Astrocyte (in vitro differentiated cells and primary cell): ENCODE measurements at regions not wholly inside any gene's neighbourhood (a gene's known extent, or its start where the extent isn't known, plus 50 kb on each side); places are given as distances from the start of the nearest gene placed in this dataset.

Experiments
- DNase-seq: peaks from one replicate; pipeline ENCODE4 v3.0.0-alpha.2; 2010; ENCODE audit warnings: low read depth
- FAIRE-seq: peaks from 2 replicates; lab custom pipeline; 2011; peaks lifted over from hg19 to GRCh38; lab: Jason Lieb, UNC
- H2AFZ ChIP-seq: 2 replicates; pipeline ENCODE4 v1.6.0; 2012; ENCODE audit warnings: low read depth, low read length, inconsistent platforms
- H3K27ac ChIP-seq: 2 replicates; pipeline ENCODE4 v1.5.1; 2011; ENCODE audit warnings: low read depth, low read length, inconsistent platforms
- H3K27me3 ChIP-seq: 2 replicates; pipeline ENCODE4 v1.6.0; 2011; ENCODE audit warnings: low read length, inconsistent platforms; ENCODE audit not compliant: insufficient read depth
- H3K36me3 ChIP-seq: 2 replicates; pipeline ENCODE4 v1.5.1; 2011; ENCODE audit warnings: low read length, inconsistent platforms; ENCODE audit not compliant: insufficient read depth
- H3K4me1 ChIP-seq: 2 replicates; pipeline ENCODE4 v1.5.1; 2011; ENCODE audit warnings: low read length, inconsistent platforms; ENCODE audit not compliant: insufficient read depth
- H3K4me2 ChIP-seq: 2 replicates; pipeline ENCODE4 v1.6.0; 2012; ENCODE audit warnings: low read length, inconsistent platforms
- H3K4me3 ChIP-seq: 2 replicates; pipeline ENCODE4 v1.5.1; 2011; ENCODE audit warnings: low read depth, mild to moderate bottlenecking, low read length, inconsistent platforms; ENCODE audit not compliant: insufficient read depth
- H3K79me2 ChIP-seq: 2 replicates; pipeline ENCODE4 v1.6.0; 2012; ENCODE audit warnings: mild to moderate bottlenecking, low read length, inconsistent platforms; ENCODE audit not compliant: insufficient read depth
- H3K9ac ChIP-seq: 2 replicates; pipeline ENCODE4 v1.6.0; 2012; ENCODE audit warnings: mild to moderate bottlenecking, low read length, inconsistent platforms
- H3K9me3 ChIP-seq: 2 replicates; pipeline ENCODE4 v1.5.1; 2012; ENCODE audit warnings: low read depth, mild to moderate bottlenecking, low read length, inconsistent platforms; ENCODE audit not compliant: insufficient read depth
- H4K20me1 ChIP-seq: 2 replicates; pipeline ENCODE4 v1.6.0; 2012; ENCODE audit warnings: low read length, inconsistent platforms; ENCODE audit not compliant: insufficient read depth
- H3K27ac Mint-ChIP-seq: one replicate; pipeline ENCODE4 v1.8.0; 2021; ENCODE audit warnings: mild to moderate bottlenecking, mixed read lengths; ENCODE audit not compliant: unreplicated experiment
- H3K27me3 Mint-ChIP-seq: one replicate; pipeline ENCODE4 v1.8.0; 2021; ENCODE audit warnings: low read depth, mixed read lengths; ENCODE audit not compliant: unreplicated experiment
- H3K36me3 Mint-ChIP-seq: one replicate; pipeline ENCODE4 v1.8.0; 2021; ENCODE audit warnings: low read depth, mixed read lengths; ENCODE audit not compliant: unreplicated experiment
- H3K4me1 Mint-ChIP-seq: one replicate; pipeline ENCODE4 v1.8.0; 2021; ENCODE audit warnings: low read depth, mixed read lengths; ENCODE audit not compliant: unreplicated experiment
- H3K4me3 Mint-ChIP-seq: one replicate; pipeline ENCODE4 v1.8.0; 2021; ENCODE audit warnings: mild to moderate bottlenecking, moderate library complexity, mixed read lengths; ENCODE audit not compliant: unreplicated experiment
- H3K9me3 Mint-ChIP-seq: one replicate; pipeline ENCODE4 v1.8.0; 2021; ENCODE audit warnings: mild to moderate bottlenecking, mixed read lengths; ENCODE audit not compliant: unreplicated experiment
- CTCF ChIP-seq: IDR thresholded peaks from 2 replicates; pipeline ENCODE4 v1.5.1; 2011; ENCODE audit warnings: low read depth, mild to moderate bottlenecking, inconsistent platforms, low read length, moderate library complexity; ENCODE audit not compliant: insufficient read depth
- EZH2 ChIP-seq: IDR thresholded peaks from 2 replicates; pipeline ENCODE4 v1.6.1; 2012; ENCODE audit warnings: mild to moderate bottlenecking, low read length, inconsistent platforms; ENCODE audit not compliant: insufficient read depth

GRCh38 chr1:101428562-101428961 is 191.7 kb downstream of the S1PR1 start:
- no peaks in the 10 kb centered on the region for H3K36me3 Mint-ChIP-seq

GRCh38 chr1:101431956-101432510 is 195.2 kb downstream of the S1PR1 start:
- no peak overlapping the region for H3K9ac ChIP-seq
- TF ChIP-seq CTCF (no peak), EZH2 (no peak)
- H4K20me1 ChIP-seq: no peaks in the 10 kb centered on the region

More at GRCh38 chr1:101428562-101428961, 191.7 kb downstream of the S1PR1 start:
- Histone ChIP-seq H3K4me2 (no peak overlapping the region), H3K79me2 (no peaks in the 10 kb centered on the region), H4K20me1 (no peaks in the 10 kb centered on the region), H3K27me3 (no peaks in the 10 kb centered on the region), H3K4me1 (no peaks in the 10 kb centered on the region), H3K9ac (no peak overlapping the region), H2AFZ (no peak overlapping the region), H3K4me3 (no peak overlapping the region), H3K9me3 (no peaks in the 10 kb centered on the region), H3K36me3 (no peaks in the 10 kb centered on the region), H3K27ac (no peak overlapping the region)
- Mint-ChIP-seq H3K9me3 (no peaks in the 10 kb centered on the region), H3K4me1 (no peaks in the 10 kb centered on the region), H3K27ac (no peak overlapping the region), H3K4me3 (no peak overlapping the region), H3K27me3 (no peaks in the 10 kb centered on the region)
- TF ChIP-seq EZH2 (no peak), CTCF (no peak)
- DNase-seq (no peak), FAIRE-seq (no peak)

DNA sequence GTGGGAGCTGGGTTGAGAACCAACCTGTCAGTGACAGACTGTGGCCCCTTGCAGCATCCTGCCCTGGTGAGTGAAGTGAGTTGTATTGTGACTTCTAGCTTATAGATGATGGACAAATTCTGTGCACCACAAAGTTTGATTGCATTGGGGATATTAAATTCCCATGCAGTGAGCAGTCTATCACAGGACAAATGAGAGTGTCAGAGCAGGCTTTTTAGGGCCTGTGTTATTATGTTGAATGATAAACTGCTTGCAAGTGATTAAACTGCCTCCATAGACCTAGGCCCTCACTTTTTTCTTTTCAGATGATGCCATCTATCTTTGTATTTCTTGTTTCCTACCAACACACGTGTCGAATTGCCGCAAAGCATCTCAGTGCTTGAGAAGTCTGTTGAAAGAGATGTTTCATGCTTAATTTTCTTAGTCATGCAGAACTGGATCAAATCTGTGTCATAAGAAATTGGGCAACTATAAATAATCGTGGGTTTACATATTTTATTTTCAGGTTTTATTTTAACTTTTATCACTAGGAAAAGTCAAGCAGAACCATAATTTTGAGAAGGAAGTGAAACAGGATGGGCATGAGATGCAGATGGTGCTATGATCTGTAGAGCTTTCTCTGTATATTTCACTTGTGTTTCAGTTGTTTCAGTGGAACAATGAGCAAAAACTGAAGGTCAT is 199.2 kb downstream of the S1PR1 start:
- no peak overlapping the region for H3K27ac ChIP-seq
- no peak overlapping the region for H3K27ac Mint-ChIP-seq
- no peaks in the 10 kb centered on the region for H3K4me1 Mint-ChIP-seq
- H3K27me3 Mint-ChIP-seq: no peaks in the 10 kb centered on the region
- H3K4me3 Mint-ChIP-seq: no peak overlapping the region
- no peaks in the 10 kb centered on the region for H3K79me2 ChIP-seq
- H3K36me3 ChIP-seq: no peaks in the 10 kb centered on the region
- H4K20me1 ChIP-seq: no peaks in the 10 kb centered on the region
- no peaks in the 10 kb centered on the region for H3K36me3 Mint-ChIP-seq
- H3K27me3 ChIP-seq: peaks cover 12% of the 10 kb centered on the region
- H3K4me1 ChIP-seq: no peaks in the 10 kb centered on the region
- H3K9me3 ChIP-seq: no peaks in the 10 kb centered on the region
- no peaks in the 10 kb centered on the region for H3K9me3 Mint-ChIP-seq
- H2AFZ ChIP-seq: no peak overlapping the region
- FAIRE-seq (no peak), DNase-seq (no peak)
- no peak overlapping the region for H3K4me2 ChIP-seq
- no peak overlapping the region for H3K9ac ChIP-seq
- no peak overlapping the region for H3K4me3 ChIP-seq
- no peak for TF ChIP-seq CTCF

More at GRCh38 chr1:101431956-101432510, 195.2 kb downstream of the S1PR1 start:
- Histone ChIP-seq H3K4me3 (no peak overlapping the region), H3K27ac (no peak overlapping the region), H3K36me3 (no peaks in the 10 kb centered on the region), H3K79me2 (no peaks in the 10 kb centered on the region), H3K4me1 (no peaks in the 10 kb centered on the region), H2AFZ (no peak overlapping the region), H3K9me3 (no peaks in the 10 kb centered on the region), H3K27me3 (no peaks in the 10 kb centered on the region), H3K4me2 (no peak overlapping the region)
- Mint-ChIP-seq H3K27me3 (no peaks in the 10 kb centered on the region), H3K4me1 (no peaks in the 10 kb centered on the region), H3K4me3 (no peak overlapping the region), H3K9me3 (no peaks in the 10 kb centered on the region), H3K27ac (no peak overlapping the region), H3K36me3 (no peaks in the 10 kb centered on the region)
- FAIRE-seq: no peak
- no peak for DNase-seq
